Neuronal stem cell (in vitro differentiated cells): ENCODE measurements at regions not wholly inside any gene's neighbourhood (a gene's known extent, or its start where the extent isn't known, plus 50 kb on each side); places are given as distances from the start of the nearest gene placed in this dataset.

ENCODE experiments used
- DNase-seq: peaks from one replicate; pipeline ENCODE4 v3.0.0-alpha.2; 2013; ENCODE audit warnings: low spot score
- H2AFZ ChIP-seq: one replicate; pipeline ENCODE4 v1.6.1; 2013; ENCODE audit warnings: mild to moderate bottlenecking, low read length, inconsistent platforms
- H2AK5ac ChIP-seq: 2 replicates; pipeline ENCODE4 v1.6.1; 2013; ENCODE audit warnings: low read depth, mild to moderate bottlenecking, inconsistent platforms, low read length, moderate library complexity, mixed read lengths
- H2BK120ac ChIP-seq: 2 replicates; pipeline ENCODE4 v1.6.1; 2013; ENCODE audit warnings: low read depth, mild to moderate bottlenecking, inconsistent platforms, low read length, moderate library complexity, mixed read lengths
- H2BK12ac ChIP-seq: one replicate; pipeline ENCODE4 v1.6.1; 2013; ENCODE audit warnings: low read length, inconsistent platforms
- H2BK15ac ChIP-seq: 2 replicates; pipeline ENCODE4 v1.6.1; 2013; ENCODE audit warnings: mild to moderate bottlenecking, low read length, inconsistent platforms, mixed read lengths
- H2BK5ac ChIP-seq: one replicate; pipeline ENCODE4 v1.6.1; 2013; ENCODE audit warnings: inconsistent platforms, mild to moderate bottlenecking, low read length, moderate library complexity
- H3K14ac ChIP-seq: one replicate; pipeline ENCODE4 v1.6.1; 2013; ENCODE audit warnings: low read length, inconsistent platforms
- H3K18ac ChIP-seq: 2 replicates; pipeline ENCODE4 v1.6.1; 2013; ENCODE audit warnings: low read length, inconsistent platforms
- H3K23ac ChIP-seq: 2 replicates; pipeline ENCODE4 v1.6.1; 2013; ENCODE audit warnings: low read depth, mild to moderate bottlenecking, mixed read lengths, low read length, inconsistent platforms; ENCODE audit not compliant: poor library complexity
- H3K27ac ChIP-seq: replicated peaks from 3 replicates; pipeline ENCODE4 v1.5.1; 2013; ENCODE audit warnings: low read length, inconsistent platforms
- H3K27me3 ChIP-seq, 3 experiments: 2 replicates each; pipeline ENCODE4 v1.6.1; 2013; ENCODE audit warnings: low read length in 3 of 3, mild to moderate bottlenecking in 2 of 3, inconsistent platforms in 1 of 3, low read depth in 1 of 3, mixed read lengths in 1 of 3, moderate library complexity in 1 of 3; ENCODE audit not compliant: control insufficient read depth in 3 of 3, insufficient read depth in 3 of 3
- H3K36me3 ChIP-seq, 2 donors: replicated peaks in 1 of 2; 2 replicates each; pipeline ENCODE4 v1.6.1; 2013; ENCODE audit warnings: low read length in 2 of 2; ENCODE audit not compliant: control insufficient read depth in 2 of 2, insufficient read depth in 2 of 2
- H3K4ac ChIP-seq: 2 replicates; pipeline ENCODE4 v1.6.1; 2013; ENCODE audit warnings: inconsistent platforms, mild to moderate bottlenecking, low read length, moderate library complexity
- H3K4me1 ChIP-seq, 2 donors: 1 replicate in 1 of 2; 2 replicates in 1 of 2; pipeline ENCODE4 v1.6.1; 2013; ENCODE audit warnings: low read length in 2 of 2, low read depth in 1 of 2; ENCODE audit not compliant: control insufficient read depth in 2 of 2, insufficient read depth in 1 of 2
- H3K4me2 ChIP-seq: one replicate; pipeline ENCODE4 v1.6.1; 2013; ENCODE audit warnings: mild to moderate bottlenecking, low read length, inconsistent platforms; ENCODE audit not compliant: insufficient read depth, poor library complexity, severe bottlenecking
- H3K4me3 ChIP-seq, 2 donors: 2 replicates each; pipeline ENCODE4 v1.5.1; 2013; ENCODE audit warnings: low read length in 2 of 2, mild to moderate bottlenecking in 2 of 2, inconsistent platforms in 1 of 2, moderate library complexity in 1 of 2
- H3K79me1 ChIP-seq: one replicate; pipeline ENCODE4 v1.6.1; 2013; ENCODE audit warnings: low read depth, mild to moderate bottlenecking, inconsistent platforms, low read length, moderate library complexity
- H3K9ac ChIP-seq: one replicate; pipeline ENCODE4 v1.6.1; 2013; ENCODE audit warnings: mild to moderate bottlenecking, low read depth, low read length, inconsistent platforms; ENCODE audit not compliant: poor library complexity
- H3K9me3 ChIP-seq, 2 donors: replicated peaks in 1 of 2; 2 replicates each; pipeline versions ENCODE3 to v1.6.1; 2013; ENCODE audit warnings: low read length in 2 of 2, mild to moderate bottlenecking in 2 of 2, inconsistent platforms in 1 of 2, low read depth in 1 of 2, mixed read lengths in 1 of 2, moderate library complexity in 1 of 2; ENCODE audit not compliant: control insufficient read depth in 2 of 2, insufficient read depth in 1 of 2
- H4K8ac ChIP-seq: one replicate; pipeline ENCODE4 v1.6.1; 2013; ENCODE audit warnings: low read depth, mild to moderate bottlenecking, inconsistent platforms, low read length, moderate library complexity
- H4K91ac ChIP-seq: one replicate; pipeline ENCODE4 v1.6.1; 2013; ENCODE audit warnings: low read length, low read depth, mild to moderate bottlenecking, inconsistent platforms; ENCODE audit not compliant: poor library complexity
- WGBS, 2 donors: extraction: QIAGEN DNeasy Blood & Tissue Kit; methylation state at CpG; one replicate each; pipeline ENCODE4 v1.1.7; 2013; ENCODE audit warnings: missing lambda C conversion rate in 2 of 2, mixed read lengths in 1 of 2; ENCODE audit not compliant: insufficient read length in 2 of 2, insufficient replicate concordance in 1 of 2; ENCODE audit errors: extremely low coverage in 2 of 2; 5-methylcytosine and 5-hydroxymethylcytosine counted together

DNA sequence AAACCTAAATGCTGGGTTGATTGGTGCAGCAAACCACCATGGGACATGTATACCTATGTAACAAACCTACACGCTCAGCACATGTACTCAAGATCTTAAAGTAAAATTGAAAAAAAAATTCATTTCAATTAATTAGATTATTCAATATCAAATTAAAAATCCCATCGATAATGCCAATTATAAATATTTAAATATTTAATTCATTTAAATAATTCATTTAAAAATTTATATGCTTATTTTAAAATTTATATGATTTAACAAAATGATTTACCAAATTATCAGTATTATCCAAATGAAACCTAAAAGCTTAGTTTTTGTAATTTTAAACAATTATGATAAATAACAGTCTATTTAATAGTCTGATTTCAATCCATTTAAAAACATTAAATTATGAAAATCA, 560.4 kb downstream of the NUP35 start:
- H2BK15ac ChIP-seq: no peak overlapping the region
- H4K91ac ChIP-seq: no peak overlapping the region
- H3K36me3 ChIP-seq: no peaks in the 10 kb centered on the region
- no peak overlapping the region for H3K27ac ChIP-seq
- 100% methylated on average over 1 of the region's 2 CpGs; no CpG with 5 or more reads in 1 of the 2 donors for WGBS, 2 donors
- no peak overlapping the region for H3K23ac ChIP-seq
- H3K4ac ChIP-seq: no peak overlapping the region
- H3K4me1 ChIP-seq: no peaks in the 10 kb centered on the region
- H3K79me1 ChIP-seq: no peaks in the 10 kb centered on the region
- H2BK12ac ChIP-seq: no peak overlapping the region
- H4K8ac ChIP-seq: no peak overlapping the region
- no peak overlapping the region for H3K4me2 ChIP-seq
- H3K27me3 ChIP-seq: no peaks in the 10 kb centered on the region
- no peak overlapping the region for H2BK5ac ChIP-seq
- no peak for DNase-seq
- H2AK5ac ChIP-seq: no peak overlapping the region
- no peak overlapping the region for H2BK120ac ChIP-seq
- no peak overlapping the region for H3K4me3 ChIP-seq
- no peak overlapping the region for H2AFZ ChIP-seq
- no peaks in the 10 kb centered on the region for H3K9me3 ChIP-seq
- H3K14ac ChIP-seq: no peak overlapping the region
- H3K9ac ChIP-seq: no peak overlapping the region
- H3K18ac ChIP-seq: no peak overlapping the region

DNA sequence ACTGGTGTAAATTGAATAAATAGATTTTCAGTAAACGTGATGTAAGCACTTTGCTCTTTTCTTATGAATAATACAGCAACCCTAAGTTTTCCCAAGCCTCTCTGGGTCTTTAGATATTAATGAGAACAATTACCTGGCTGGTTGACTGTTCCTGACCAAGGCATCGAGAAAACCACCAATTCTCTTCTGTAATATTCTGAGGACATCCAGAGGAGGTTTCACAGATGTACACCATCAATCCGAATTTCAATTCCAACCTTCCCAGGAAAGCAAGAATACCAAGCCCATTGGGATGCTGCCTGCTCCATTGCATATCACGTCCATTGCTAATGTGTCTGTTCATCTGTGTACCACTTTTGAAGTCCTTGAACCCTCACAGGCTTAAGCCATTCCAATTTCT, 571.8 kb downstream of the NUP35 start:
- Histone ChIP-seq H3K14ac (no peak overlapping the region), H2BK12ac (no peak overlapping the region), H2BK120ac (no peak overlapping the region), H2AFZ (no peak overlapping the region), H3K9ac (no peak overlapping the region), H3K4me1 (no peaks in the 10 kb centered on the region), H3K79me1 (no peaks in the 10 kb centered on the region), H4K8ac (no peak overlapping the region), H2BK5ac (no peak overlapping the region), H3K4ac (no peak overlapping the region), H3K4me3 (no peak overlapping the region), H3K36me3 (no peaks in the 10 kb centered on the region), H3K9me3 (peaks cover 0 to 3% of the 10 kb centered on the region in 2 donors), H3K27me3 (no peaks in the 10 kb centered on the region), H2BK15ac (no peak overlapping the region), H2AK5ac (no peak overlapping the region), H3K18ac (no peak overlapping the region), H3K4me2 (no peak overlapping the region), H3K23ac (no peak overlapping the region), H3K27ac (no peak overlapping the region), H4K91ac (no peak overlapping the region)
- WGBS, 2 donors: no CpG with 5 or more reads among the region's 4 CpGs
- DNase-seq: no peak

DNA sequence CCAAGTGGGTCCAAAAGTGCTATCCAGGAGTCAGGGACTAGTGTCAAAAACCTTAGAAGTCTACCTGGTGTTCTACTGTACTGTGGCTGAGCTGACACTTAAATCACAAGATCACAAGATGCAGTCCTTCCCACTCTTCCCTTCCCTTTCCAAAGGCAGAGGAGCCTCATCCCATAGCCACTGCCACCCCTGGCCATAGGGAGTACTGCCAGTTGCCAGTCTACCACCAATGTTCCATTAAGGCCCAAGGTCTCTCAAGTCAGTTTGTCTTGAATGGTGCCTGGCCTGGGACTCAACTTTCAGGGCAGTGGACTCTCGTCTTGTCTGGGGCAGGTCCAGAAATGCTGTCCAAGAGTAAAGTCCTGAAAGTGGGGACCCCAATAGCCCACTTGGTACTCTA, 585.6 kb downstream of the NUP35 start:
- Histone ChIP-seq H2BK5ac (no peak overlapping the region), H2AK5ac (no peak overlapping the region), H3K23ac (no peak overlapping the region), H4K8ac (no peak overlapping the region), H3K27me3 (no peaks in the 10 kb centered on the region), H2BK120ac (no peak overlapping the region), H3K4me1 (no peaks in the 10 kb centered on the region), H3K9ac (no peak overlapping the region), H3K14ac (no peak overlapping the region), H3K18ac (no peak overlapping the region), H2BK12ac (no peak overlapping the region), H4K91ac (no peak overlapping the region), H3K36me3 (no peaks in the 10 kb centered on the region), H3K27ac (no peak overlapping the region), H2AFZ (no peak overlapping the region), H2BK15ac (no peak overlapping the region), H3K79me1 (no peaks in the 10 kb centered on the region), H3K4me2 (no peak overlapping the region), H3K9me3 (no peaks in the 10 kb centered on the region), H3K4ac (no peak overlapping the region), H3K4me3 (no peak overlapping the region)
- WGBS, 2 donors: no CpG with 5 or more reads among the region's 1 CpG
- DNase-seq: no peak

DNA sequence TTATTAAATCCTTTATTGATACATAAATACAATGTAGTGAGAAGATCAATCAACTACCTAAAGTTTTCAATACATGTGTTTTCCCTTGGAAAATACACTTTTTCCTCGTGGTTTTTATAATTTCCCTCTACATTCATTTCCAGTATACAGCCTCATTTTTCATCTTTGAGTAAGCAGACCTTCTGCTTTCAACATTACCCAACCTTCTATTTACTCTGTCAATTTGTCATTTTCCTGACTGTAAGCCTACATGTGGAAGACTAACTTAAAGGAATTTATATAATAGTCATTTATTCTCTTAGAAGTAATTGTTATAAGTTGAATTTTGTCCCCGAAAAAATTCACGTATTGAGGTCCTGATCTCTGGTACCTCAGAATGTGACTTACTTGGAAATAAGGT, 594.0 kb downstream of the NUP35 start:
- no peaks in the 10 kb centered on the region for H3K36me3 ChIP-seq
- H3K27ac ChIP-seq: no peak overlapping the region
- no peak overlapping the region for H2BK15ac ChIP-seq
- H3K14ac ChIP-seq: no peak overlapping the region
- H3K23ac ChIP-seq: no peak overlapping the region
- H3K4me1 ChIP-seq: no peaks in the 10 kb centered on the region
- no peak overlapping the region for H3K18ac ChIP-seq
- no peak overlapping the region for H2BK120ac ChIP-seq
- H3K79me1 ChIP-seq: no peaks in the 10 kb centered on the region
- H2AFZ ChIP-seq: no peak overlapping the region
- no peaks in the 10 kb centered on the region for H3K9me3 ChIP-seq
- H3K9ac ChIP-seq: no peak overlapping the region
- H3K4ac ChIP-seq: no peak overlapping the region
- no peak overlapping the region for H2AK5ac ChIP-seq
- H4K91ac ChIP-seq: no peak overlapping the region
- no peak for DNase-seq
- H2BK12ac ChIP-seq: no peak overlapping the region
- no peak overlapping the region for H3K4me2 ChIP-seq
- no peak overlapping the region for H4K8ac ChIP-seq
- no peak overlapping the region for H2BK5ac ChIP-seq
- no peak overlapping the region for H3K4me3 ChIP-seq
- WGBS, 2 donors: no CpG with 5 or more reads among the region's 3 CpGs
- no peaks in the 10 kb centered on the region for H3K27me3 ChIP-seq
